MCF 10A (cell line): ENCODE measurements at regions not wholly inside any gene's neighbourhood (a gene's known extent, or its start where the extent isn't known, plus 50 kb on each side); places are given as distances from the start of the nearest gene placed in this dataset.

ENCODE experiments used
- BruUV-seq: library from RNA; stranded (reverse); fragments of 400-500 nt; replicated peaks from 2 replicates; lab custom pipeline; 2021; lab: Mats Ljungman, UMichigan
- CTCF ChIA-PET: fragments of 300-600 bp; sonication (Branson Sonifier 250); formaldehyde crosslinking; extraction: SDS; loops from one replicate; lab custom pipeline; 2021; ENCODE audit warnings: antibody characterized with exemption, inconsistent platforms; lab: Yijun Ruan, JAX
- POLR2A ChIA-PET: fragments of 300-600, 350-650 bp; sonication (Branson Sonifier 250); formaldehyde crosslinking; extraction: SDS; loops from one replicate; lab custom pipeline; 2020; ENCODE audit warnings: antibody characterized with exemption, inconsistent platforms; lab: Yijun Ruan, JAX
- DNase-seq: peaks from one replicate; pipeline ENCODE4 v3.0.0-alpha.2; 2018; ENCODE audit not compliant: unreplicated experiment
- H3K27ac Mint-ChIP-seq: one replicate; pipeline ENCODE4 v1.8.0; 2022; ENCODE audit warnings: mild to moderate bottlenecking, low read depth, mixed read lengths; ENCODE audit not compliant: unreplicated experiment
- H3K27me3 Mint-ChIP-seq: one replicate; pipeline ENCODE4 v1.8.0; 2022; ENCODE audit warnings: mixed read lengths; ENCODE audit not compliant: insufficient read depth, unreplicated experiment
- H3K36me3 Mint-ChIP-seq: one replicate; pipeline ENCODE4 v1.8.0; 2022; ENCODE audit warnings: mild to moderate bottlenecking, moderate library complexity, mixed read lengths; ENCODE audit not compliant: insufficient read depth, unreplicated experiment
- H3K4me1 Mint-ChIP-seq: one replicate; pipeline ENCODE4 v1.8.0; 2022; ENCODE audit warnings: mixed read lengths; ENCODE audit not compliant: insufficient read depth, unreplicated experiment
- H3K4me3 Mint-ChIP-seq: one replicate; pipeline ENCODE4 v1.8.0; 2022; ENCODE audit warnings: mild to moderate bottlenecking, moderate library complexity, mixed read lengths; ENCODE audit not compliant: unreplicated experiment
- H3K9me3 Mint-ChIP-seq: one replicate; pipeline ENCODE4 v1.8.0; 2022; ENCODE audit warnings: mixed read lengths; ENCODE audit not compliant: unreplicated experiment
- CTCF ChIP-seq: fragments of 200-600 bp; IDR thresholded peaks from one replicate; pipeline ENCODE4 v1.8.0; 2022; ENCODE audit warnings: antibody characterized with exemption, mild to moderate bottlenecking; ENCODE audit not compliant: unreplicated experiment
- intact Hi-C: fragments of 100-400 bp; cut with micrococcal nuclease; formaldehyde crosslinking; loops from 2 replicates; pipeline ENCODE4 v1.14.1; 2022

GRCh38 chr18:4807604-4808293 is 352.6 kb upstream of the DLGAP1 start:
- Mint-ChIP-seq H3K4me3 (no peak overlapping the region), H3K27ac (no peak overlapping the region), H3K36me3 (no peaks in the 10 kb centered on the region), H3K9me3 (no peaks in the 10 kb centered on the region), H3K4me1 (no peaks in the 10 kb centered on the region), H3K27me3 (no peaks in the 10 kb centered on the region)
- BruUV-seq = no TSS peak
- DNase-seq = no peak
- intact Hi-C loops = no loop called here
- no peak for TF ChIP-seq CTCF
- ChIA-PET POLR2A (no interaction called here), CTCF (no interaction called here)

- TF ChIP-seq CTCF = no peak
- H3K27ac Mint-ChIP-seq = no peak overlapping the region
- ChIA-PET POLR2A (interaction anchor here (0.9 kb wide), 1 partner anchor 25 kb away, joined by 3 read pairs; no protein-coding TSS in a partner anchor), CTCF (interaction anchor here (0.7 kb wide), 1 partner anchor 43 kb away, joined by 3 read pairs; no protein-coding TSS in a partner anchor)
- no peak overlapping the region for H3K4me3 Mint-ChIP-seq
- no TSS peak for BruUV-seq
- no peak for DNase-seq
- H3K27me3 Mint-ChIP-seq = no peaks in the 10 kb centered on the region
- no peaks in the 10 kb centered on the region for H3K9me3 Mint-ChIP-seq
- no peaks in the 10 kb centered on the region for H3K36me3 Mint-ChIP-seq
- no peaks in the 10 kb centered on the region for H3K4me1 Mint-ChIP-seq
- intact Hi-C loops = no loop called here
Measured at GRCh38 chr18:4806331-4806730, 351.2 kb upstream of the DLGAP1 start.

DNA sequence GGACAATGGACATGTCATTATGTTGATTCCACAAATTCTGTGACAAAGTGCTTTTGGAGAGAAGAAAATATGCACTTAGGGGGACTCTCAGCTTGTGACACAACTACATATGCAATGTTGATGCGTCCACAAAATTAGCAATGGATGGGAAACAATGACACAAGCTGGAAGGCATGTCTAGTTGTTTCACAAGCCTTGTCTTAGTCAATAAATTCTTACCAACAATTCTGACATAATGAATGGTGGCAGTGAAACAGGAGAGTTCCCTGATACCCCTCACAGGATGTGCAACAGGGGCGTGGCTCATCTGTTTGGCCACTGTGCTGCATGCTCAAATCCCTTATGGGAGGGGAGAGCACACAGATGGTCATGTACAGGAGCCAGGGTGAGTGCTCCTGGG is 347.2 kb upstream of the DLGAP1 start:
- Mint-ChIP-seq H3K9me3 (peaks cover 8% of the 10 kb centered on the region), H3K4me1 (no peaks in the 10 kb centered on the region), H3K4me3 (no peak overlapping the region), H3K27me3 (no peaks in the 10 kb centered on the region), H3K27ac (no peak overlapping the region), H3K36me3 (no peaks in the 10 kb centered on the region)
- DNase-seq = no peak
- POLR2A ChIA-PET = no interaction called here
- BruUV-seq = no TSS peak
- TF ChIP-seq CTCF = no peak
- CTCF ChIA-PET = interaction anchor here (0.5 to 0.6 kb wide), 2 partner anchors 648 to 814 kb away, joined by 3 to 4 read pairs; no protein-coding TSS in a partner anchor
- intact Hi-C loops = no loop called here

GRCh38 chr18:4801151-4801550 is 346.0 kb upstream of the DLGAP1 start:
- Mint-ChIP-seq H3K36me3 (no peaks in the 10 kb centered on the region), H3K9me3 (peaks cover 8% of the 10 kb centered on the region), H3K27me3 (no peaks in the 10 kb centered on the region), H3K4me1 (no peaks in the 10 kb centered on the region), H3K27ac (no peak overlapping the region), H3K4me3 (no peak overlapping the region)
- ChIA-PET CTCF (interaction anchor here (0.6 kb wide), 1 partner anchor 257 kb away, joined by 3 read pairs; no protein-coding TSS in a partner anchor), POLR2A (no interaction called here)
- intact Hi-C loops = no loop called here
- no TSS peak for BruUV-seq
- TF ChIP-seq CTCF = no peak
- no peak for DNase-seq
